CD4-positive, alpha-beta memory T cell (primary cell): ENCODE measurements at regions not wholly inside any gene's neighbourhood (a gene's known extent, or its start where the extent isn't known, plus 50 kb on each side); places are given as distances from the start of the nearest gene placed in this dataset.

Experiments used
- CTCF ChIA-PET: fragments of 350-600 bp; sonication (Branson Sonifier 250); formaldehyde crosslinking; loops from one replicate; lab custom pipeline; 2021; ENCODE audit warnings: inconsistent platforms; ENCODE audit not compliant: partially characterized antibody; lab: Charles Lee
- POLR2A ChIA-PET: fragments of 350-600 bp; sonication (Branson Sonifier 250); formaldehyde crosslinking; loops from one replicate; lab custom pipeline; 2021; ENCODE audit not compliant: partially characterized antibody; lab: Charles Lee
- DNase-seq, 5 donors: peaks; one replicate each; pipeline versions ENCODE4 v3.0.0 to v3.0.0-alpha.2; 2020 to 2022; ENCODE audit warnings: mixed read lengths in 1 of 5
- H3K27ac ChIP-seq: one replicate; pipeline ENCODE4 v1.7.0; 2013; ENCODE audit warnings: low read depth, low read length
- H3K27me3 ChIP-seq: 2 replicates; pipeline ENCODE4 v1.7.0; 2013; ENCODE audit warnings: mild to moderate bottlenecking, low read length, moderate library complexity; ENCODE audit not compliant: insufficient read depth
- H3K36me3 ChIP-seq: 2 replicates; pipeline ENCODE4 v1.7.0; 2013; ENCODE audit warnings: mild to moderate bottlenecking, low read length, moderate library complexity; ENCODE audit not compliant: insufficient read depth
- H3K4me1 ChIP-seq: 2 replicates; pipeline ENCODE4 v1.7.0; 2013; ENCODE audit warnings: mild to moderate bottlenecking, low read length, moderate library complexity; ENCODE audit not compliant: insufficient read depth
- H3K4me3 ChIP-seq, 2 donors: one replicate each; pipeline ENCODE4 v1.7.0; 2013; ENCODE audit warnings: low read length in 2 of 2, mild to moderate bottlenecking in 1 of 2
- H3K9me3 ChIP-seq, 2 donors: one replicate each; pipeline ENCODE4 v1.7.0; 2013; ENCODE audit warnings: low read length in 2 of 2, control low read depth in 1 of 2; ENCODE audit not compliant: control insufficient read depth in 1 of 2
- H3K27ac Mint-ChIP-seq, 7 donors: one replicate each; pipeline ENCODE4 v1.8.0; 2020 to 2021; ENCODE audit warnings: mixed read lengths in 7 of 7, mild to moderate bottlenecking in 6 of 7, inconsistent platforms in 3 of 7, moderate library complexity in 3 of 7
- H3K27me3 Mint-ChIP-seq, 2 donors: one replicate each; pipeline ENCODE4 v1.8.0; 2020 to 2021; ENCODE audit warnings: mixed read lengths in 2 of 2
- H3K36me3 Mint-ChIP-seq, 2 donors: one replicate each; pipeline ENCODE4 v1.8.0; 2020 to 2021; ENCODE audit warnings: mixed read lengths in 2 of 2, inconsistent platforms in 1 of 2, mild to moderate bottlenecking in 1 of 2
- H3K4me1 Mint-ChIP-seq, 4 donors: one replicate each; pipeline ENCODE4 v1.8.0; 2020 to 2021; ENCODE audit warnings: mixed read lengths in 4 of 4, mild to moderate bottlenecking in 1 of 4
- H3K4me3 Mint-ChIP-seq, 8 donors: one replicate each; pipeline ENCODE4 v1.8.0; 2020 to 2021; ENCODE audit warnings: mixed read lengths in 8 of 8, mild to moderate bottlenecking in 7 of 8, moderate library complexity in 6 of 8, inconsistent platforms in 3 of 8
- H3K9me3 Mint-ChIP-seq, 8 donors: one replicate each; pipeline ENCODE4 v1.8.0; 2020 to 2021; ENCODE audit warnings: mixed read lengths in 8 of 8, mild to moderate bottlenecking in 5 of 8, inconsistent platforms in 3 of 8, moderate library complexity in 1 of 8
- intact Hi-C: fragments of 100-400 bp; cut with micrococcal nuclease; formaldehyde crosslinking; loops from one replicate; pipeline ENCODE4 v1.15.1; 2023

GRCh38 chr3:187839422-187839821 is 94.2 kb upstream of the BCL6 start:
- Mint-ChIP-seq H3K36me3 (peaks cover 0 to 5% of the 10 kb centered on the region in 2 donors), H3K27ac (no peak overlapping the region), H3K4me3 (no peak overlapping the region), H3K9me3 (peaks cover 0 to 7% (median 3%) of the 10 kb centered on the region in 8 donors), H3K4me1 (peaks cover 0 to 2% (median under 1%) of the 10 kb centered on the region in 4 donors), H3K27me3 (no peaks in the 10 kb centered on the region)
- Histone ChIP-seq H3K9me3 (no peaks in the 10 kb centered on the region), H3K4me1 (no peaks in the 10 kb centered on the region), H3K36me3 (no peaks in the 10 kb centered on the region), H3K27ac (no peak overlapping the region), H3K4me3 (no peak overlapping the region), H3K27me3 (no peaks in the 10 kb centered on the region)
- ChIA-PET CTCF (no interaction called here), POLR2A (no interaction called here)
- no peak for DNase-seq
- intact Hi-C loops = no loop called here

- no peak overlapping the region for H3K4me3 ChIP-seq
- CTCF ChIA-PET = no interaction called here
Measured at GRCh38 chr3:187840856-187841255, 95.6 kb upstream of the BCL6 start.

GRCh38 chr3:187841560-187841959 is 96.3 kb upstream of the BCL6 start:
- H3K27ac ChIP-seq = no peak overlapping the region
- DNase-seq = no peak
- intact Hi-C loops = no loop called here
- Mint-ChIP-seq H3K4me1 (no peaks in the 10 kb centered on the region), H3K4me3 (no peak overlapping the region), H3K27ac (no peak overlapping the region), H3K9me3 (no peaks in the 10 kb centered on the region), H3K27me3 (no peaks in the 10 kb centered on the region), H3K36me3 (no peaks in the 10 kb centered on the region)
- CTCF ChIA-PET = no interaction called here
- no peaks in the 10 kb centered on the region for H3K9me3 ChIP-seq
- POLR2A ChIA-PET = no interaction called here
- H3K36me3 ChIP-seq = no peaks in the 10 kb centered on the region
- no peak overlapping the region for H3K4me3 ChIP-seq
- H3K4me1 ChIP-seq = no peaks in the 10 kb centered on the region
- no peaks in the 10 kb centered on the region for H3K27me3 ChIP-seq

More at GRCh38 chr3:187840856-187841255, 95.6 kb upstream of the BCL6 start:
- Mint-ChIP-seq H3K27me3 (no peaks in the 10 kb centered on the region), H3K36me3 (no peaks in the 10 kb centered on the region), H3K27ac (peak overlapping the region in 1 of 7 donors; percentile 26), H3K4me1 (no peaks in the 10 kb centered on the region), H3K4me3 (no peak overlapping the region), H3K9me3 (no peaks in the 10 kb centered on the region)
- no peaks in the 10 kb centered on the region for H3K9me3 ChIP-seq
- DNase-seq = no peak
- intact Hi-C loops = no loop called here
- no peak overlapping the region for H3K27ac ChIP-seq
- no peaks in the 10 kb centered on the region for H3K27me3 ChIP-seq
- no peaks in the 10 kb centered on the region for H3K4me1 ChIP-seq
- POLR2A ChIA-PET = no interaction called here
- H3K36me3 ChIP-seq = no peaks in the 10 kb centered on the region

GRCh38 chr3:187843654-187844053 is 98.4 kb upstream of the BCL6 start:
- no peak for DNase-seq
- no peak overlapping the region for H3K4me3 ChIP-seq
- Mint-ChIP-seq H3K4me1 (no peaks in the 10 kb centered on the region), H3K27me3 (no peaks in the 10 kb centered on the region), H3K36me3 (no peaks in the 10 kb centered on the region), H3K4me3 (no peak overlapping the region), H3K27ac (no peak overlapping the region), H3K9me3 (no peaks in the 10 kb centered on the region)
- no peak overlapping the region for H3K27ac ChIP-seq
- no peaks in the 10 kb centered on the region for H3K27me3 ChIP-seq
- intact Hi-C loops = no loop called here
- no peaks in the 10 kb centered on the region for H3K4me1 ChIP-seq
- H3K9me3 ChIP-seq = no peaks in the 10 kb centered on the region
- H3K36me3 ChIP-seq = no peaks in the 10 kb centered on the region
- CTCF ChIA-PET = no interaction called here
- POLR2A ChIA-PET = no interaction called here

DNA sequence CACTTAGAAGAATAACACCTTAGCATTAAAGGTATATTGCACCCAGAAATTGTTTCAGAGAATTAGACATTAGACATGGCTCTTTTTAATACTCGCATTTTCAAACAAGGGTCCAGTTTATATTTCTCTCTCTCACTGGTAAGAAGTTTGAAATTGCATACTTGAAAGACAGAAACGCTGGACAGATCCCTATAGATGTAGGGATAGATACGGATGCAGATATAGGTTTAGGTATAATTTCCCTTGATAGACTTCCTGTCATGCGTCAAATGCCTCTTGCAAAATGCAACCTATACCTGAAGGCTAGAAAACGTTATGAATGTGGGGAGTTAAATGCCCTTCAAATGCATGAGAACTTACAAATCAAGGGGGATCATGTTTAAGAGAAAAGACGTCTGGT is 99.4 kb upstream of the BCL6 start:
- Histone ChIP-seq H3K27ac (no peak overlapping the region), H3K9me3 (no peaks in the 10 kb centered on the region), H3K4me3 (no peak overlapping the region), H3K36me3 (no peaks in the 10 kb centered on the region), H3K4me1 (no peaks in the 10 kb centered on the region), H3K27me3 (no peaks in the 10 kb centered on the region)
- intact Hi-C loops = no loop called here
- H3K4me1 Mint-ChIP-seq = no peaks in the 10 kb centered on the region
- H3K27me3 Mint-ChIP-seq = no peaks in the 10 kb centered on the region
- ChIA-PET POLR2A (no interaction called here), CTCF (no interaction called here)
- DNase-seq = no peak
- no peaks in the 10 kb centered on the region for H3K36me3 Mint-ChIP-seq
- H3K4me3 Mint-ChIP-seq = no peak overlapping the region
- no peak overlapping the region for H3K27ac Mint-ChIP-seq
- no peaks in the 10 kb centered on the region for H3K9me3 Mint-ChIP-seq

GRCh38 chr3:187845826-187846225 is 100.6 kb upstream of the BCL6 start:
- H3K27ac Mint-ChIP-seq = no peak overlapping the region
- Histone ChIP-seq H3K4me3 (no peak overlapping the region), H3K9me3 (no peaks in the 10 kb centered on the region), H3K27ac (no peak overlapping the region), H3K27me3 (no peaks in the 10 kb centered on the region), H3K4me1 (no peaks in the 10 kb centered on the region), H3K36me3 (no peaks in the 10 kb centered on the region)
- intact Hi-C loops = no loop called here
- no peaks in the 10 kb centered on the region for H3K36me3 Mint-ChIP-seq
- peaks cover 0 to 2% (median 0%) of the 10 kb centered on the region in 4 donors for H3K4me1 Mint-ChIP-seq
- ChIA-PET POLR2A (no interaction called here), CTCF (no interaction called here)
- H3K27me3 Mint-ChIP-seq = no peaks in the 10 kb centered on the region
- no peaks in the 10 kb centered on the region for H3K9me3 Mint-ChIP-seq
- H3K4me3 Mint-ChIP-seq = no peak overlapping the region
- no peak for DNase-seq

DNA sequence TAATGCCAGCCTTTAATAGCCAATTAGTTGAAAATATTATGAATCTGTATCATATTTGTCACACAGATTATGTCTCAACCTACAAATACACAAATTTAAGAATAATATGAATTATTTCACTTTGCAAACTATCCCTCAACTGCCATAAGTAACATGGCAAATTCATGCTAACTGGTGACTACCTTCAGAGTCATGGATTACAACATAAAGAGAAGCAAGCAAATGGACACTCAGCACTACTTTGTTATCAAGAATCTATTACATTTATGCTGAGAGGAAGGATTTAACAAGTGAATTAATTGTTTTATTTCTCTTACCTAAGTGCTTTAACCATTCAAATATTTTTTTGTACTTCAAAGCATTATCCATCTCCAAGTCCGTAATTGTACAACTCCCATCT is 103.1 kb upstream of the BCL6 start:
- Mint-ChIP-seq H3K36me3 (no peaks in the 10 kb centered on the region), H3K4me1 (peaks cover 0 to 2% (median 0%) of the 10 kb centered on the region in 4 donors), H3K4me3 (no peak overlapping the region), H3K9me3 (peaks cover 0 to 6% (median 0%) of the 10 kb centered on the region in 8 donors), H3K27me3 (no peaks in the 10 kb centered on the region), H3K27ac (no peak overlapping the region)
- no peak overlapping the region for H3K27ac ChIP-seq
- H3K4me1 ChIP-seq = no peaks in the 10 kb centered on the region
- no peaks in the 10 kb centered on the region for H3K9me3 ChIP-seq
- H3K36me3 ChIP-seq = no peaks in the 10 kb centered on the region
- CTCF ChIA-PET = no interaction called here
- no peak overlapping the region for H3K4me3 ChIP-seq
- no peaks in the 10 kb centered on the region for H3K27me3 ChIP-seq
- intact Hi-C loops = no loop called here
- POLR2A ChIA-PET = no interaction called here
- DNase-seq = no peak
